ENCODE measurements at regions not wholly inside any gene's neighbourhood (a gene's known extent, or its start where the extent isn't known, plus 50 kb on each side); places are given as distances from the start of the nearest gene placed in this dataset.
"Not testable (repeated sequence)": the region's sequence is repeated elsewhere in the genome, so short reads cannot be mapped to it uniquely, and the experiment has no call there.

- TF ChIP-seq CTCF (IDR thresholded peaks at IDR 0.05; ENCODE audit: insufficient read depth, low read length); POLR2AphosphoS5 (IDR thresholded peaks at IDR 0.05; ENCODE audit: low read depth); REST (IDR thresholded peaks at IDR 0.05; ENCODE audit: insufficient replicate concordance, low read depth); GABPA (IDR thresholded peaks at IDR 0.05; ENCODE audit: low read depth); SPI1 (IDR thresholded peaks at IDR 0.05; ENCODE audit: borderline replicate concordance, low read depth): not testable (repeated sequence)
These were observed 467.2 kb upstream of the RUNX1 start for GRCh38 chr21:35516292-35516691.

All from HL-60 (cell line).